AG10803 (cell line): ENCODE measurements at regions not wholly inside any gene's neighbourhood (a gene's known extent, or its start where the extent isn't known, plus 50 kb on each side); places are given as distances from the start of the nearest gene placed in this dataset.

ENCODE experiments used
- DNase-seq: peaks from one replicate; pipeline ENCODE4 v3.0.0; 2010; ENCODE audit warnings: low read depth
- H3K4me3 ChIP-seq: 2 replicates; pipeline ENCODE4 v1.5.1; 2011; ENCODE audit warnings: mild to moderate bottlenecking, low read length, control low read depth
- TF ChIP-seq, protein P1 (sequence below): conservative IDR thresholded peaks from 2 replicates; pipeline ENCODE4 v1.5.1; 2011; ENCODE audit warnings: mild to moderate bottlenecking, low read length, control low read depth, inconsistent platforms

DNA sequence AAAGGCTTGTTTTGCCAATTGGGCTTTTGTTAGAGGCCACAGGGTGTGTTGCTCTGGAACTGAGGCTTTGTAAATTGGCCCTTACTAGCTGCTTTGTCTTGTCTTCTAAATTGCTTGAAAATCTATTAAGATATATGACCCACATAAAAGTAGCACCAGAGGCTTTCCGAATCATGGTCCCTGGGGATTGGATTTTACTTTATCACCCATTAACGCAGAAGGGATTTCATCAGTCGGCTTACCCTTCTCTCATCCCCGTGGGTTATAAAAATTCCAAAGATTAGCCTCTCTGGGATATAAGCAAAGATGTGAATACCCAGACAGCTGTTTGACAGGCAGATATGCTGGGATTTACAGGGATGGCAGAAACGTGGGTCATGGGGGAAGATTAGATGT, 98.3 kb upstream of the CHL1 start:
- H3K4me3 ChIP-seq: no peak overlapping the region
- TF ChIP-seq, protein P1, sequence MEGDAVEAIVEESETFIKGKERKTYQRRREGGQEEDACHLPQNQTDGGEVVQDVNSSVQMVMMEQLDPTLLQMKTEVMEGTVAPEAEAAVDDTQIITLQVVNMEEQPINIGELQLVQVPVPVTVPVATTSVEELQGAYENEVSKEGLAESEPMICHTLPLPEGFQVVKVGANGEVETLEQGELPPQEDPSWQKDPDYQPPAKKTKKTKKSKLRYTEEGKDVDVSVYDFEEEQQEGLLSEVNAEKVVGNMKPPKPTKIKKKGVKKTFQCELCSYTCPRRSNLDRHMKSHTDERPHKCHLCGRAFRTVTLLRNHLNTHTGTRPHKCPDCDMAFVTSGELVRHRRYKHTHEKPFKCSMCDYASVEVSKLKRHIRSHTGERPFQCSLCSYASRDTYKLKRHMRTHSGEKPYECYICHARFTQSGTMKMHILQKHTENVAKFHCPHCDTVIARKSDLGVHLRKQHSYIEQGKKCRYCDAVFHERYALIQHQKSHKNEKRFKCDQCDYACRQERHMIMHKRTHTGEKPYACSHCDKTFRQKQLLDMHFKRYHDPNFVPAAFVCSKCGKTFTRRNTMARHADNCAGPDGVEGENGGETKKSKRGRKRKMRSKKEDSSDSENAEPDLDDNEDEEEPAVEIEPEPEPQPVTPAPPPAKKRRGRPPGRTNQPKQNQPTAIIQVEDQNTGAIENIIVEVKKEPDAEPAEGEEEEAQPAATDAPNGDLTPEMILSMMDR: no peak
- DNase-seq: no peak

DNA sequence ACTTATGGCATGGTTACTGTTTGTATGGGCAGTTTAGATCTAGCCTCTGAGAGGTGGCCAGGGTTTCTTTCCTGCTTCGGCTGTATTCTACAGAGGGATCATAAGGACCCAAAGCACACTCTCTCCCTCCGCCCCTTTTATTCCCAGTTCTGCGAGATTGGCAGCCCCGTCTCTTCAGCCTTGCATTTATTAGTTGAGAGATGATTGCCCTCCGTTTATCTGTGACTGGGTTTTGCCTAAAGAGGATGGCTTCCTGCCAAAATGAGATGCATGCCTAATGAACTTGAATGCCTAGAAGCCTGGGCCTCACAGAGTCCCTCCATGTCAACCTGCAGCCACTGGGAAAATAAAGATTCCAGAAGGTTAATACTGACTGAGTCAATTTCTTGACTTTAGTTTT, 97.1 kb upstream of the CHL1 start:
- no peak overlapping the region for H3K4me3 ChIP-seq
- TF ChIP-seq, protein P1: no peak
- no peak for DNase-seq

- no peak overlapping the region for H3K4me3 ChIP-seq
- no peak for DNase-seq
- TF ChIP-seq, protein P1: no peak
Measured at GRCh38 chr3:102484-102883, 94.1 kb upstream of the CHL1 start.

DNA sequence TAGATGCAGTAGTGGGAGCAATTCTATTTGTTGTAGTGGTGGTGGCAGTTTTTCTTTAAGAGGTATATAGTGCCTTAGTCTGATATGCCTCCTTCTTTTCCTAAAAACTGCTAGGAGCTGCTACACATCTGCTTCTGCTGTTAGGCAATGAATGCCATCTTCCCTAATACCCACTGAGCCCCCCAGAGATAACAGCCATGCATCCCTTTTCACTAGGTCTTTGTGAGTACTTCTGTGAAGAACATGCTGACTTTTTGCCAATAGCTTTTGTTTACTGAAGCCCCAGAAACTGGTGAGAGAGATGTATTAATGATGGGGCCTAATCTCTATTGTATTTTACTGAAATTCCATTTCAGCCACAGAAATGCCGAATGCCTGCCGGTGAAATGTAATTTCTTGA, 92.6 kb upstream of the CHL1 start:
- DNase-seq: no peak
- no peak overlapping the region for H3K4me3 ChIP-seq
- TF ChIP-seq, protein P1: no peak

GRCh38 chr3:105585-105984, 91.0 kb upstream of the CHL1 start:
- TF ChIP-seq, protein P1: no peak
- no peak overlapping the region for H3K4me3 ChIP-seq
- DNase-seq: no peak

- H3K4me3 ChIP-seq: no peak overlapping the region
- DNase-seq: no peak
- TF ChIP-seq, protein P1: no peak
Measured at GRCh38 chr3:106619-107018, 89.9 kb upstream of the CHL1 start.

- no peak overlapping the region for H3K4me3 ChIP-seq
- DNase-seq: no peak
- TF ChIP-seq, protein P1: no peak
Measured at GRCh38 chr3:111143-112069, 85.2 kb upstream of the CHL1 start.
